ENCODE measurements at regions not wholly inside any gene's neighbourhood (a gene's known extent, or its start where the extent isn't known, plus 50 kb on each side); places are given as distances from the start of the nearest gene placed in this dataset.
A peak's percentile ranks its signal among the peaks of the same experiment; 100 is the strongest.
"Not testable (repeated sequence)": the region's sequence is repeated elsewhere in the genome, so short reads cannot be mapped to it uniquely, and the experiment has no call there.

DNA sequence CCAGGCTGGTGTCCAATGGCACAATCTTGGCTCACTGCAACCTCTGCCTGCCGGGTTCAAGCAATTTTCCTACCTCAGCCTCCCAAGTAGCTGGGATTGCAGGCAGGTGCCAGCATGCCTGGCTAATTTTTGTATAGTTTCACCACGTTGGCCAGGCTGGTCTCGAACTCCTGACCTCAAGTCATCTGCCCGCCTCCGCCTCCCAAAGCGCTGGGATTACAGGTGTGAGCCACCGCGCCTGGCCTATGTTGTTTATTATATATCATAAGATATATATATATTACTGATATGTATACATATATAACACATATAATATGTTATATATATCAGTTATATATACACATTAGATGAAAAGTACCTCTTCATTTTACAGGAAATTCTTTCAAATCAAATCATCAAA lies 914.7 kb downstream of the FOXD4L5 start:
- H3K36me3 ChIP-seq; H3K4me1 ChIP-seq; intact Hi-C loops (cut with DNase I; ENCODE audit: low total_unique reads); H3K4me3 ChIP-seq; H3K9me3 ChIP-seq; H3K27me3 ChIP-seq (replicated peaks in 1 of 7); H3K27ac ChIP-seq: not testable (repeated sequence)
- WGBS, 5 donors: 80 to 94% (median 89%) methylated on average over 3 to 6 of the region's 8 CpGs; no CpG with 5 or more reads in 1 of the 5 donors
- DNase-seq: peak; percentile 30

DNA sequence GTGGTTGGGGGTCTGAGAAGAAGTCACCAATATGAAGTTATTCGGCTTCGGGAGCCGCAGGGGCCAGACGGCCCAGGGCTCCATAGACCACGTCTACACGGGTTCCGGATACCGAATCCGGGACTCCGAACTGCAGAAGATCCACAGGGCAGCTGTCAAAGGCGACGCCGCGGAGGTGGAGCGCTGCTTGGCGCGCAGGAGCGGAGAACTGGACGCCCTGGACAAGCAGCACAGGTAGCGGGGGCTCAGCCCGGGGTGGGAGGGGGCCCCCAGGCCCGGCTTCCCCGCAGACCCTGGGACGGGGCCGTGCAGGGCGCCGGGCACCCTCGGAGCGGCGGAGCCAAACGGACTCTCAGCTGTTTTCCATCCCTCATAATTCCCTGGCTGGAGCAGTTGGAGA lies 915.4 kb downstream of the FOXD4L5 start:
- H3K4me1 ChIP-seq; H3K27me3 ChIP-seq (replicated peaks in 1 of 7); H3K27ac ChIP-seq; H3K36me3 ChIP-seq; H3K9me3 ChIP-seq; intact Hi-C loops (cut with DNase I; ENCODE audit: low total_unique reads): not testable (repeated sequence)
- WGBS, 5 donors: 0% methylated on average over 12 of the region's 31 CpGs; no CpG with 5 or more reads in 4 of the 5 donors
- peak; percentile 47 for DNase-seq
- H3K4me3 ChIP-seq: peak overlapping the region in 4 of 8 donors; percentile 17 to 56 (median 20)

DNA sequence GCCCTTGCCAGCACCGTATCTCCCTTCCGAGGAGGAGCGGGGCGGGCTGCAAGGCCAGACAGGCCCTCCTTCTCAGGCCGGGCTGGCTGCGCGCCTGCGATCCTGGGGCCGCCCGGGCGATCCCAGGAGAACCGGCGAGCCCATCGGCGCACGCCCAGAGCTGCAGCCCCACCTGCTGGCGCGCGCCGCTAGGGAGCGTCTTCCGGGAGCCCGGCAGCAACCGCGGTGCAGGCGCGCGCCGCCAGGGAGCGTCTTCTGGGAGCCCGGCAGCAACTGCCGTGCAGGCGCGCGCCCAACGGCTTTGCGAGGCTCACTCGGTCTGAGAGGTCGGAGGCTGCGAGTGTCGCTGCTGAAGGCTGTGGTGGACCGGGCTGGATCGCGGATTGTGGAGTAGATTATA lies 915.9 kb downstream of the FOXD4L5 start:
- 0% methylated on average over 5 to 26 of the region's 44 CpGs; no CpG with 5 or more reads in 2 of the 5 donors for WGBS, 5 donors
- H3K27me3 ChIP-seq (replicated peaks in 1 of 7); H3K4me1 ChIP-seq; H3K27ac ChIP-seq; intact Hi-C loops (cut with DNase I; ENCODE audit: low total_unique reads); H3K9me3 ChIP-seq; H3K36me3 ChIP-seq: not testable (repeated sequence)
- peak overlapping the region in 4 of 8 donors; percentile 27 to 60 (median 34) for H3K4me3 ChIP-seq
- peak; percentile 97 for DNase-seq
- TF ChIP-seq, protein P1, sequence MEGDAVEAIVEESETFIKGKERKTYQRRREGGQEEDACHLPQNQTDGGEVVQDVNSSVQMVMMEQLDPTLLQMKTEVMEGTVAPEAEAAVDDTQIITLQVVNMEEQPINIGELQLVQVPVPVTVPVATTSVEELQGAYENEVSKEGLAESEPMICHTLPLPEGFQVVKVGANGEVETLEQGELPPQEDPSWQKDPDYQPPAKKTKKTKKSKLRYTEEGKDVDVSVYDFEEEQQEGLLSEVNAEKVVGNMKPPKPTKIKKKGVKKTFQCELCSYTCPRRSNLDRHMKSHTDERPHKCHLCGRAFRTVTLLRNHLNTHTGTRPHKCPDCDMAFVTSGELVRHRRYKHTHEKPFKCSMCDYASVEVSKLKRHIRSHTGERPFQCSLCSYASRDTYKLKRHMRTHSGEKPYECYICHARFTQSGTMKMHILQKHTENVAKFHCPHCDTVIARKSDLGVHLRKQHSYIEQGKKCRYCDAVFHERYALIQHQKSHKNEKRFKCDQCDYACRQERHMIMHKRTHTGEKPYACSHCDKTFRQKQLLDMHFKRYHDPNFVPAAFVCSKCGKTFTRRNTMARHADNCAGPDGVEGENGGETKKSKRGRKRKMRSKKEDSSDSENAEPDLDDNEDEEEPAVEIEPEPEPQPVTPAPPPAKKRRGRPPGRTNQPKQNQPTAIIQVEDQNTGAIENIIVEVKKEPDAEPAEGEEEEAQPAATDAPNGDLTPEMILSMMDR (IDR thresholded peaks at IDR 0.05 in 8 of 11, conservative IDR thresholded peaks at IDR 0.05 in 3 of 11): peak in 8 of 11 experiments; percentile 20 to 69 (median 53)
- peak in 2 of 3 donors; percentile 54 to 65 for TF ChIP-seq POLR2AphosphoS5 (IDR thresholded peaks at IDR 0.05)

DNA sequence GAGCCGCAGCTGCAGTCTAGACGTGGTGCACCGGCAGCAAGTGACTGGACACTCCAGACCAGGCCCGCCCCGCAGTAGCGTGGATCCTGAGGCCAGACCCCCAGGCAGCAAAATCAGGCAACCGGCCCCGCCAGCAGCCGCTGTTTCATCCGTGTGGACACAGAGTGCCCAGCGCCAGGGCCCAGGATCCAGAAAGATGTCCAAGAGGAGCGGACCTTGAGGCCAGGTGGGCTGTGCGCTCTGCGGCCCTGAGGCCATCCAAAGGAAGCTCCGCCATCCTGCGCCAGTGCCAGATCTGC lies 916.4 kb downstream of the FOXD4L5 start:
- H3K27ac ChIP-seq; H3K4me1 ChIP-seq; H3K9me3 ChIP-seq; DNase-seq; H3K36me3 ChIP-seq; H3K27me3 ChIP-seq (replicated peaks in 1 of 7); intact Hi-C loops (cut with DNase I; ENCODE audit: low total_unique reads): not testable (repeated sequence)
- peak overlapping the region in 5 of 8 donors; percentile 17 to 60 (median 33) for H3K4me3 ChIP-seq
- WGBS, 5 donors: 3% methylated on average over 10 of the region's 16 CpGs; no CpG with 5 or more reads in 4 of the 5 donors

DNA sequence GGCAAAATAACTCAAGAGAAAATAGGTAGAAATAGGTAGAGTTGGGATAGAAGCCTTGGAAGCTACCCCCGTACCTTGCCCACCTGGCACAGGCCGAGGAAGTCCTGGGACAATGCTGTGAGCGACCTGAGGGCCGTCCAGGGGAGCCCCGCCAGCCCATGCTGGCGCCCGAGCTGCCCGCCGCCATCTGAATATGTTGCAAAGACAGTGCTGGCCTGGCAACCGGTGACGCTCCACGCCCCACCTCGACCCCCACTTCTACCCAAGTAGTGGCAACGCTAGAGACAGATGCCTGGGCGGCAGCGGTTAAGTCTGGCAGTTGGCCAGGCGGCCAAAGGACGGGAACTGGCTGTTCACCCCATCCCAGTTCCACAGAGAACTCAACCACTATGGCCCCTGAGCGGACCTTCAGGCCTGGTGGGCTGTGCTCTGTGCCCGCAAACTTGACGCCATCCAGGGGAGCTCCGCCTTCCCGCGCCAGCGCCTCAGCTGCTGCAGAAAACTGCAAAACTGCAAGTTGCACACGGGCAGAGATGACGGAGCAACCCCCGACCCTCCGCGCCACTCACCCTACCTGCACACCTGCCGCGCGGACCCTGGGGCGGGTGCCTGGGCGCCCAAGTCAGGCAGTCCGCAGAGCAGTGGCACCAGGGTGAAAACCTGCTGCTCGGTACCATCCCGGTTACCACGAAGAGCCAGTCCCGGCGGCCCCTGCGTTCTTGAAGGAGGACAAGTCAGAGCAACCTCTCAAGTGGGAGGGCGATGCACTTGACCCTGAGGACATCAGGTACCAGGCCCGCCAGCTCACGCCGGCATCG lies 917.0 kb downstream of the FOXD4L5 start:
- intact Hi-C loops (cut with DNase I; ENCODE audit: low total_unique reads): not testable (repeated sequence)
- WGBS, 5 donors: 21 to 60% (median 27%) methylated on average over 1 to 37 of the region's 47 CpGs; no CpG with 5 or more reads in 1 of the 5 donors

More for the DNA sequence above, 917.0 kb downstream of the FOXD4L5 start:
- not testable (repeated sequence) for H3K4me1 ChIP-seq; H3K9me3 ChIP-seq; H3K27me3 ChIP-seq (replicated peaks in 1 of 7); H3K27ac ChIP-seq; H3K36me3 ChIP-seq
- H3K4me3 ChIP-seq: peak overlapping the region in 5 of 8 donors; percentile 17 to 60 (median 33)
- DNase-seq: peak; percentile 76
